ENCODE measurements at regions not wholly inside any gene's neighbourhood (a gene's known extent, or its start where the extent isn't known, plus 50 kb on each side); places are given as distances from the start of the nearest gene placed in this dataset.
A peak's percentile ranks its signal among the peaks of the same experiment; 100 is the strongest.

DNA sequence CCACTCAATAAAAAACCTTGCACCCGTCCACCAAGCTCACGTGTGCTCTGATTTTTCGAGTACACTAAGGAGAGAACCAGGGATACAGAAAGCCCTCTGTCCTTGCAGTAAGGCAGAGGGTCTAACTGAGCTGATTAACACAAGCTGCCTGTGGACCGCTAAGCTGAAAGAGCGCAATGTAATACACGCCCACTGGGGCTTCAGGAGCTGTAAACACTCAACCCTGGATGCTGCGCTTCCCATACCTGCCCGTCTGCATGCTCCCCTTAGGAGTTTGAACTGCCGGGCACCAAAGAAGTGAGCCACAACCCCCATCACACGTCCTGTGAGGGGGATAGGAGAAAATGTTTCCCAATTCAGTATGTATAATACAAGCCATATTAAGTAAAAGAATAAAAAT is 664.8 kb downstream of the PCDH18 start:
- DNase-seq (ENCODE audit: extremely low spot score) = no peak
- ChIA-PET POLR2A (no interaction called here), CTCF (interaction anchor here (1.0 kb wide), 1 partner anchor 11 kb away, joined by 3 read pairs; no protein-coding TSS in a partner anchor)
- TF ChIP-seq CTCF (IDR thresholded peaks at IDR 0.05; ENCODE audit: control extremely low read depth, extremely low read depth, low read depth, missing control alignments) = no peak

- no peak for DNase-seq (ENCODE audit: extremely low spot score)
- no peak for TF ChIP-seq CTCF (IDR thresholded peaks at IDR 0.05; ENCODE audit: control extremely low read depth, extremely low read depth, low read depth, missing control alignments)
- ChIA-PET POLR2A (no interaction called here), CTCF (interaction anchor here (1.0 to 2.8 kb wide), 7 partner anchors 8 to 1494 kb away, joined by 4 to 12 read pairs (median 5); no protein-coding TSS in a partner anchor)
Observed at GRCh38 chr4:136865526-136865925, 666.8 kb downstream of the PCDH18 start.

GRCh38 chr4:136864604-136865185 is 667.6 kb downstream of the PCDH18 start:
- CTCF ChIA-PET = interaction anchor here (0.8 to 2.8 kb wide), 18 partner anchors 8 to 1493 kb away, joined by 3 to 12 read pairs (median 4); no protein-coding TSS in a partner anchor
- TF ChIP-seq CTCF (IDR thresholded peaks at IDR 0.05; ENCODE audit: control extremely low read depth, extremely low read depth, low read depth, missing control alignments) = peak; percentile 86
- peak; percentile 23 for DNase-seq (ENCODE audit: extremely low spot score)
- POLR2A ChIA-PET = no interaction called here

DNA sequence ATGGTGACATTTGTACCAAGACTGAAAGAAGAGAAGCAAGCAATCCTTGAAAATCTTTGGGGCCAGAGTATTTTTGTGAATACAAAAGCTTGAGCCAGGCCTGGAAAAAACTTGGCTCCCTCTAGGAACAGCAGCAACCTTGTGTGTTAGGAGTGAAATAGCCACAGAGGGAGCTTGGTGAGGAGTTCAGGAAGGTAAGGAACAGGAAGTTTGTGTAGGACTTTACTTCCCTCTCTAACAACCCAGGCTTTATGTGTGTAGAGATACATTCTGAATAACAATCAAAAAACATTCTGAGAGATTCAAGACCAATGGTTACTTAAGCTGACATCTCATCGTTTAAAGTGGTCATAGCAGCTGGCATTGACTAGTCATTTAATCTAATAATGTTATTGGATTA is 668.5 kb downstream of the PCDH18 start:
- POLR2A ChIA-PET = no interaction called here
- DNase-seq (ENCODE audit: extremely low spot score) = no peak
- TF ChIP-seq CTCF (IDR thresholded peaks at IDR 0.05; ENCODE audit: control extremely low read depth, extremely low read depth, low read depth, missing control alignments) = no peak
- CTCF ChIA-PET = interaction anchor here (1.0 to 2.8 kb wide), 10 partner anchors 8 to 1492 kb away, joined by 3 to 12 read pairs (median 4); no protein-coding TSS in a partner anchor

DNA sequence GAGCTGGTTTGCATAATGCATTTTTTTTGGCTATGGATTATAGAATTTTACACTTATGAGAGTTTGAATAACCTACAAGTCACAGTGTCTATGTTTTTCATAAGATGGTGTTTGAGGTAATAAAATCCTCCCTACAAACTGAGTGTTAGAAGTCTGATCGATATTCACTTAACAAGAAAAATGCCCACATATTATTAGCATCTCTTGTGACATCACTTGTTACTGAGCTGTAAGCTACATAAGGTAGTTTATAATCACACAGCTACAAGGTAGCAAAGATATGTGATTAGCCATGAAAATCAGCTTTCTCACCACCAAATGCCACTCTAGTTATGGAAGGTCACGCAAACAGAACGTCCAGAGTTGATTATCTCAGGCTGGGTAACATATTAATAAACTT is 669.6 kb downstream of the PCDH18 start:
- ChIA-PET POLR2A (no interaction called here), CTCF (no interaction called here)
- no peak for DNase-seq (ENCODE audit: extremely low spot score)
- TF ChIP-seq CTCF (IDR thresholded peaks at IDR 0.05; ENCODE audit: control extremely low read depth, extremely low read depth, low read depth, missing control alignments) = no peak

DNA sequence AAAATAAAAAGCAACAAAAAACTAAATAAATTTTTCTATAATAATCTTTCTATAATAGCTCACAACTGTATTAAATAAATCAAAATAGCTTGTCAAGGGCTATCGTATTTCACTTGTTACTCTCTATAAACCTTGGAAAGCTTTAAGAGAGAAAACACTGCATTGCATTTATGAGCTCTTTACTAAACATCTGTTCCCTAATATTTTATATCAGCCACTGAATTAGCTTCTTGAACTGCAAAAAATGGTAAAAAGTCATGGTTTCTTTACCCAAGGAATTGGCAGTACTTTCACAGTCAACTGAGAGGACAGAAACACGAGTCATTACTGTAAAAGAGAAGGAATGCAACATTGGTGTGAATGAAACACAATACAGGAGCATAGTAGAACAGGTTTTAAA is 671.2 kb downstream of the PCDH18 start:
- no peak for TF ChIP-seq CTCF (IDR thresholded peaks at IDR 0.05; ENCODE audit: control extremely low read depth, extremely low read depth, low read depth, missing control alignments)
- DNase-seq (ENCODE audit: extremely low spot score) = no peak
- CTCF ChIA-PET = interaction anchor here (1.0 to 1.1 kb wide), 2 partner anchors 11 to 1490 kb away, joined by 3 to 4 read pairs; no protein-coding TSS in a partner anchor
- POLR2A ChIA-PET = no interaction called here

All from GM10248 (cell line).